Fibroblast of mammary gland (primary cell): ENCODE measurements at regions not wholly inside any gene's neighbourhood (a gene's known extent, or its start where the extent isn't known, plus 50 kb on each side); places are given as distances from the start of the nearest gene placed in this dataset.
A peak's percentile ranks its signal among the peaks of the same experiment; 100 is the strongest.

ENCODE experiments used
- DNase-seq: peaks from one replicate; pipeline ENCODE4 v3.0.0-alpha.2; 2010; ENCODE audit warnings: low read depth
- H3K4me3 ChIP-seq: 2 replicates; pipeline ENCODE4 v1.5.1; 2011; ENCODE audit warnings: low read depth, mild to moderate bottlenecking, low read length, moderate library complexity; ENCODE audit not compliant: control insufficient read depth
- CTCF ChIP-seq: conservative IDR thresholded peaks from 2 replicates; pipeline ENCODE4 v1.5.1; 2011; ENCODE audit warnings: low read depth, low read length, inconsistent platforms; ENCODE audit not compliant: control insufficient read depth, insufficient read depth

- TF ChIP-seq CTCF: no peak
- H3K4me3 ChIP-seq: no peak overlapping the region
- DNase-seq: peak; percentile 47
These were observed 216.1 kb downstream of the NUAK1 start for GRCh38 chr12:105922670-105923102.

GRCh38 chr12:105924526-105925208, 214.1 kb downstream of the NUAK1 start:
- no peak for TF ChIP-seq CTCF
- no peak overlapping the region for H3K4me3 ChIP-seq
- no peak for DNase-seq

GRCh38 chr12:105927564-105927963, 211.2 kb downstream of the NUAK1 start:
- H3K4me3 ChIP-seq: no peak overlapping the region
- TF ChIP-seq CTCF: no peak
- DNase-seq: no peak

- DNase-seq: no peak
- TF ChIP-seq CTCF: no peak
- H3K4me3 ChIP-seq: no peak overlapping the region
These were observed 210.3 kb downstream of the NUAK1 start for GRCh38 chr12:105928436-105928835.

- no peak for TF ChIP-seq CTCF
- no peak overlapping the region for H3K4me3 ChIP-seq
- no peak for DNase-seq
These were observed 209.6 kb downstream of the NUAK1 start for GRCh38 chr12:105929192-105929591.

GRCh38 chr12:105930557-105931503, 207.9 kb downstream of the NUAK1 start:
- no peak overlapping the region for H3K4me3 ChIP-seq
- no peak for TF ChIP-seq CTCF
- no peak for DNase-seq
